Keratinocyte (primary cell): ENCODE measurements at regions not wholly inside any gene's neighbourhood (a gene's known extent, or its start where the extent isn't known, plus 50 kb on each side); places are given as distances from the start of the nearest gene placed in this dataset.

Experiments used
- CTCF ChIP-seq, 3 experiments: IDR thresholded peaks in 1 of 3; conservative IDR thresholded peaks in 1 of 3; optimal IDR thresholded peaks in 1 of 3; 2 replicates in 2 of 3; 3 replicates in 1 of 3; pipeline versions ENCODE3 to v1.5.1; 2011; ENCODE audit warnings: low read length in 3 of 3, mild to moderate bottlenecking in 3 of 3, moderate library complexity in 2 of 3, control low read depth in 1 of 3, inconsistent platforms in 1 of 3; ENCODE audit not compliant: insufficient read depth in 2 of 3; ENCODE audit errors: extremely low read depth in 1 of 3
- EZH2 ChIP-seq: IDR thresholded peaks from one replicate; pipeline ENCODE4 v1.6.1; 2012; ENCODE audit warnings: inconsistent platforms, mild to moderate bottlenecking, low read length, moderate library complexity

DNA sequence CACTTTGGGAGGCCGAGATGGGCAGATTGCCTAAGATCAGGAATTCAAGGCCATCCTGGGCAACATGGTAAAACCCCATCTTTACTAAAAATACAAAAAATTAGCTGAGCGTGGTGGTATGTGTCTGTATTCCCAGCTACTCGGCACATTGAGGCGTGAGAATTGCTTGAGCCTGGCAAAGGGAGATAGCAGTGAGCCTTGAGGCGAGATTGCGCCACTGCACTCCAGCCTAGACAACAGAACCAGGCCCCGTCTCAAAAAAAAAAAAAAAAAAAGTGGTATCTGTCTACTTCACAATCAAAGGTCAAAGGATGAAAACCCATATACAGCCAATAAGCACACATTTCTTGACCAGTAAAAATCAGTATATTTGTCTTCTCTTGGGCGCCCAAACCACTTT, 728.5 kb upstream of the ADAMTS16 start:
- no peak for TF ChIP-seq CTCF (optimal IDR thresholded peaks at IDR 0.05 in 1 of 3, IDR thresholded peaks at IDR 0.05 in 1 of 3, conservative IDR thresholded peaks at IDR 0.05 in 1 of 3; ENCODE audit: extremely low read depth in 1 of 3, insufficient read depth in 2 of 3, low read length in 3 of 3)
- no peak for TF ChIP-seq EZH2
